GM12878 (cell line): ENCODE measurements at regions not wholly inside any gene's neighbourhood (a gene's known extent, or its start where the extent isn't known, plus 50 kb on each side); places are given as distances from the start of the nearest gene placed in this dataset.

Source experiments
- ATAC-seq: fragments of 200-7000 bp; cut with Tn5 transposase; 3 replicates; pipeline ENCODE4 v1.9.1; 2020; ENCODE audit warnings: mild to moderate bottlenecking, moderate library complexity
- BruUV-seq: library from RNA; stranded (reverse); fragments of 400-500 nt; replicated peaks from 2 replicates; lab custom pipeline; 2021; lab: Mats Ljungman, UMichigan
- CTCF ChIA-PET: fragments of 300-600 bp; sonication (Branson Sonifier 250); formaldehyde crosslinking; extraction: SDS; loops from one replicate; lab custom pipeline; 2021; ENCODE audit warnings: inconsistent platforms; lab: Yijun Ruan, JAX
- POLR2A ChIA-PET: fragments of 350-600 bp; formaldehyde crosslinking; extraction: SDS; loops from one replicate; lab custom pipeline; 2021; ENCODE audit warnings: inconsistent platforms; lab: Charles Lee
- RAD21 ChIA-PET: fragments of 300-600 bp; sonication (Branson Sonifier 250); formaldehyde crosslinking; loops from one replicate; lab custom pipeline; 2023; ENCODE audit warnings: antibody characterized with exemption; ENCODE audit not compliant: unreplicated experiment; lab: Charles Lee
- SMC1A ChIA-PET: fragments of 300-600 bp; sonication (Branson Sonifier 250); formaldehyde crosslinking; loops from one replicate; lab custom pipeline; 2023; ENCODE audit not compliant: unreplicated experiment, uncharacterized antibody; lab: Charles Lee
- DNase-seq: peaks from one replicate; pipeline ENCODE4 v3.0.0-alpha.2; 2011; ENCODE audit warnings: low read depth, low spot score
- FAIRE-seq: peaks from 3 replicates; lab custom pipeline; 2011; peaks lifted over from hg19 to GRCh38; lab: Jason Lieb, UNC
- H2AFZ ChIP-seq: 2 replicates; pipeline ENCODE4 v1.6.0; 2011; ENCODE audit warnings: low read depth, low read length, control low read depth; ENCODE audit not compliant: control insufficient read depth
- H3K27ac ChIP-seq: 2 replicates; pipeline ENCODE4 v1.5.1; 2011; ENCODE audit warnings: control low read depth; ENCODE audit not compliant: control insufficient read depth, insufficient read depth
- H3K27me3 ChIP-seq, 2 experiments: replicated peaks in 1 of 2; 2 replicates each; pipeline versions ENCODE4 v1.6.0 to v1.6.1; 2011; ENCODE audit warnings: low read length in 1 of 2; ENCODE audit not compliant: control insufficient read depth in 2 of 2, insufficient read depth in 2 of 2
- H3K36me3 ChIP-seq, 2 experiments: 2 replicates each; pipeline ENCODE4 v1.5.1; 2011; ENCODE audit warnings: low read length in 1 of 2; ENCODE audit not compliant: control insufficient read depth in 2 of 2, insufficient read depth in 2 of 2
- H3K4me1 ChIP-seq: 2 replicates; pipeline ENCODE4 v1.6.1; 2011; ENCODE audit warnings: mild to moderate bottlenecking, low read length, moderate library complexity, mixed read lengths; ENCODE audit not compliant: control insufficient read depth, insufficient read depth
- H3K4me2 ChIP-seq: 2 replicates; pipeline ENCODE4 v1.6.0; 2011; ENCODE audit warnings: control low read depth; ENCODE audit not compliant: control insufficient read depth, insufficient read depth
- H3K4me3 ChIP-seq: fragments of 200-600 bp; sonication (generic); 2 replicates; pipeline ENCODE4 v1.5.1; 2016
- H3K79me2 ChIP-seq: 2 replicates; pipeline ENCODE4 v1.6.0; 2011; ENCODE audit warnings: low read length; ENCODE audit not compliant: control insufficient read depth, insufficient read depth
- H3K9ac ChIP-seq: 2 replicates; pipeline ENCODE4 v1.8.0; 2011; ENCODE audit warnings: low read length, control low read depth, mixed read lengths; ENCODE audit not compliant: control insufficient read depth, insufficient read depth
- H3K9me3 ChIP-seq: replicated peaks from 3 replicates; pipeline ENCODE4 v1.5.1; 2011; ENCODE audit warnings: mild to moderate bottlenecking, low read length; ENCODE audit not compliant: control insufficient read depth, insufficient read depth
- H4K20me1 ChIP-seq: 2 replicates; pipeline ENCODE4 v1.6.0; 2011; ENCODE audit not compliant: control insufficient read depth, insufficient read depth
- JUND ChIP-seq: IDR thresholded peaks from 2 replicates; pipeline ENCODE4 v1.6.1; 2012; ENCODE audit warnings: low read depth, mild to moderate bottlenecking, low read length, improper control_type of control experiment, moderate library complexity
- NFIC ChIP-seq: IDR thresholded peaks from 2 replicates; pipeline ENCODE4 v1.6.1; 2012; ENCODE audit warnings: low read depth, mild to moderate bottlenecking, inconsistent platforms, low read length, moderate library complexity
- SIX5 ChIP-seq: IDR thresholded peaks from 2 replicates; pipeline ENCODE4 v1.6.1; 2011; ENCODE audit warnings: mild to moderate bottlenecking, low read depth, low read length, moderate library complexity; ENCODE audit not compliant: severe bottlenecking
- TCF7 ChIP-seq: IDR thresholded peaks from 2 replicates; pipeline ENCODE4 v1.6.1; 2014; ENCODE audit warnings: antibody characterized with exemption, borderline replicate concordance
- WGBS: methylation state at CpG from one replicate; pipeline ENCODE4 v1.1.6; 2016; ENCODE audit warnings: low lambda C conversion rate; ENCODE audit not compliant: insufficient replicate concordance, insufficient coverage; ENCODE audit errors: missing lambda C conversion rate; 5-methylcytosine and 5-hydroxymethylcytosine counted together
- in situ Hi-C: fragments of 300-500 bp; cut with MboI; formaldehyde crosslinking; loops from 9 replicates; pipeline ENCODE4 v1.14.3; 2018; ENCODE audit warnings: mixed read lengths
- intact Hi-C: fragments of 100-400 bp; cut with micrococcal nuclease; formaldehyde crosslinking; loops from one replicate; pipeline ENCODE4 v1.14.2; 2022; ENCODE audit not compliant: unreplicated experiment
- TF ChIP-seq, protein P1 (sequence below): IDR thresholded peaks from 2 replicates; pipeline ENCODE4 v1.6.1; 2012; ENCODE audit warnings: low read length, inconsistent platforms
- TF ChIP-seq, protein P2 (sequence below): fragments of 150-350 bp; IDR thresholded peaks from 2 replicates; pipeline ENCODE4 v1.6.1; 2014; ENCODE audit warnings: mild to moderate bottlenecking, low read depth, low read length
- TF ChIP-seq, protein P3 (sequence below): fragments of 450-650 bp; IDR thresholded peaks from 2 replicates; pipeline ENCODE4 v1.6.1; 2018; ENCODE audit warnings: borderline replicate concordance, mild to moderate bottlenecking; ENCODE audit not compliant: partially characterized antibody

DNA sequence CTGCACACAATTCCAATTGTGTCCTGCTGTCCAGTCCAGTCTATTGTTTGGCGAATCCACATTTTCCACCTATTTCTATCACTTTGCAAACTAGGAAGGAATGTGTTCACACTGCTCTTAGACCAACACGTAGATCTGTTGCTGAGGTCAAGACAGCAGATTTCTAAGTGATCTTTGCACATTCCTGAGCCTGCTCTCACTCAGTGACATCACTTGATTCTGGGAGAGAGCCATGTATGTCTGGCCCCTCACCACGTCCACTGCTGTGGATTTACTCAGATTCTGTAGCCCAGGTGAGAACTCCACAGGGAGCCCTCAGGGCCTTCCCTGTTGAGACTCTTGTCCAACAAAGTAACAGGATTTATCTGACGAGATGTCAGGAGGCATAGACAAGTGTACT lies 317.2 kb downstream of the TSN start:
- no peak for TF ChIP-seq SIX5
- no peak for TF ChIP-seq NFIC
- no peak for TF ChIP-seq JUND
- TF ChIP-seq, protein P1, sequence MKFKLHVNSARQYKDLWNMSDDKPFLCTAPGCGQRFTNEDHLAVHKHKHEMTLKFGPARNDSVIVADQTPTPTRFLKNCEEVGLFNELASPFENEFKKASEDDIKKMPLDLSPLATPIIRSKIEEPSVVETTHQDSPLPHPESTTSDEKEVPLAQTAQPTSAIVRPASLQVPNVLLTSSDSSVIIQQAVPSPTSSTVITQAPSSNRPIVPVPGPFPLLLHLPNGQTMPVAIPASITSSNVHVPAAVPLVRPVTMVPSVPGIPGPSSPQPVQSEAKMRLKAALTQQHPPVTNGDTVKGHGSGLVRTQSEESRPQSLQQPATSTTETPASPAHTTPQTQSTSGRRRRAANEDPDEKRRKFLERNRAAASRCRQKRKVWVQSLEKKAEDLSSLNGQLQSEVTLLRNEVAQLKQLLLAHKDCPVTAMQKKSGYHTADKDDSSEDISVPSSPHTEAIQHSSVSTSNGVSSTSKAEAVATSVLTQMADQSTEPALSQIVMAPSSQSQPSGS, result no peak
- TF ChIP-seq TCF7, result no peak
- TF ChIP-seq, protein P2, sequence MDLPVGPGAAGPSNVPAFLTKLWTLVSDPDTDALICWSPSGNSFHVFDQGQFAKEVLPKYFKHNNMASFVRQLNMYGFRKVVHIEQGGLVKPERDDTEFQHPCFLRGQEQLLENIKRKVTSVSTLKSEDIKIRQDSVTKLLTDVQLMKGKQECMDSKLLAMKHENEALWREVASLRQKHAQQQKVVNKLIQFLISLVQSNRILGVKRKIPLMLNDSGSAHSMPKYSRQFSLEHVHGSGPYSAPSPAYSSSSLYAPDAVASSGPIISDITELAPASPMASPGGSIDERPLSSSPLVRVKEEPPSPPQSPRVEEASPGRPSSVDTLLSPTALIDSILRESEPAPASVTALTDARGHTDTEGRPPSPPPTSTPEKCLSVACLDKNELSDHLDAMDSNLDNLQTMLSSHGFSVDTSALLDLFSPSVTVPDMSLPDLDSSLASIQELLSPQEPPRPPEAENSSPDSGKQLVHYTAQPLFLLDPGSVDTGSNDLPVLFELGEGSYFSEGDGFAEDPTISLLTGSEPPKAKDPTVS, result no peak
- TF ChIP-seq, protein P3, sequence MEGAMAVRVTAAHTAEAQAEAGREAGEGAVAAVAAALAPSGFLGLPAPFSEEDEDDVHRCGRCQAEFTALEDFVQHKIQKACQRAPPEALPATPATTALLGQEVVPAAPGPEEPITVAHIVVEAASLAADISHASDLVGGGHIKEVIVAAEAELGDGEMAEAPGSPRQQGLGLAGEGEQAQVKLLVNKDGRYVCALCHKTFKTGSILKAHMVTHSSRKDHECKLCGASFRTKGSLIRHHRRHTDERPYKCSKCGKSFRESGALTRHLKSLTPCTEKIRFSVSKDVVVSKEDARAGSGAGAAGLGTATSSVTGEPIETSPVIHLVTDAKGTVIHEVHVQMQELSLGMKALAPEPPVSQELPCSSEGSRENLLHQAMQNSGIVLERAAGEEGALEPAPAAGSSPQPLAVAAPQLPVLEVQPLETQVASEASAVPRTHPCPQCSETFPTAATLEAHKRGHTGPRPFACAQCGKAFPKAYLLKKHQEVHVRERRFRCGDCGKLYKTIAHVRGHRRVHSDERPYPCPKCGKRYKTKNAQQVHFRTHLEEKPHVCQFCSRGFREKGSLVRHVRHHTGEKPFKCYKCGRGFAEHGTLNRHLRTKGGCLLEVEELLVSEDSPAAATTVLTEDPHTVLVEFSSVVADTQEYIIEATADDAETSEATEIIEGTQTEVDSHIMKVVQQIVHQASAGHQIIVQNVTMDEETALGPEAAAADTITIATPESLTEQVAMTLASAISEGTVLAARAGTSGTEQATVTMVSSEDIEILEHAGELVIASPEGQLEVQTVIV, result no peak
- ATAC-seq, result no peak
- DNase-seq, result no peak
- H3K4me2 ChIP-seq, result no peak overlapping the region
- no peaks in the 10 kb centered on the region for H3K79me2 ChIP-seq
- POLR2A ChIA-PET, result no interaction called here
- no peaks in the 10 kb centered on the region for H3K4me1 ChIP-seq
- RAD21 ChIA-PET, result no interaction called here
- BruUV-seq, result no TSS peak
- no peak overlapping the region for H3K27ac ChIP-seq
- SMC1A ChIA-PET, result no interaction called here
- H3K9me3 ChIP-seq, result no peaks in the 10 kb centered on the region
- no peak overlapping the region for H3K9ac ChIP-seq
- H3K4me3 ChIP-seq, result no peak overlapping the region
- no peak for FAIRE-seq
- 5% methylated on average over 4 of the region's 4 CpGs for WGBS
- in situ Hi-C loops (no loop called here), intact Hi-C loops (no loop called here)
- no peaks in the 10 kb centered on the region; a peak in 1 of 4 replicates for H3K27me3 ChIP-seq
- no peaks in the 10 kb centered on the region for H3K36me3 ChIP-seq
- CTCF ChIA-PET, result no interaction called here
- no peak overlapping the region for H2AFZ ChIP-seq
- H4K20me1 ChIP-seq, result no peaks in the 10 kb centered on the region
